ENCODE measurements at regions not wholly inside any gene's neighbourhood (a gene's known extent, or its start where the extent isn't known, plus 50 kb on each side); places are given as distances from the start of the nearest gene placed in this dataset.
A peak's percentile ranks its signal among the peaks of the same experiment; 100 is the strongest.

- H3K27ac Mint-ChIP-seq = no peak overlapping the region
These were observed 183.9 kb upstream of the LPP start for GRCh38 chr3:187970106-187970505.

GRCh38 chr3:187971629-187972028 lies 182.3 kb upstream of the LPP start:
- Mint-ChIP-seq H3K4me3 (no peak overlapping the region), H3K9me3 (no peaks in the 10 kb centered on the region), H3K36me3 (peaks cover 0 to 3% of the 10 kb centered on the region in 2 donors), H3K27me3 (peaks cover 7 to 18% of the 10 kb centered on the region in 2 donors), H3K27ac (no peak overlapping the region), H3K4me1 (peaks cover 45 to 63% of the 10 kb centered on the region in 2 donors)
- no peak for DNase-seq
- ATAC-seq (replicated peaks) = no peak

More at GRCh38 chr3:187970106-187970505, 183.9 kb upstream of the LPP start:
- ATAC-seq (replicated peaks) = no peak
- Mint-ChIP-seq H3K4me3 (no peak overlapping the region), H3K9me3 (no peaks in the 10 kb centered on the region), H3K4me1 (peaks cover 35 to 60% of the 10 kb centered on the region in 2 donors), H3K36me3 (peaks cover 0 to 3% of the 10 kb centered on the region in 2 donors), H3K27me3 (peaks cover 14 to 23% of the 10 kb centered on the region in 2 donors)
- no peak for DNase-seq

- peaks cover 40 to 57% of the 10 kb centered on the region in 2 donors for H3K4me1 Mint-ChIP-seq
- DNase-seq (no peak), ATAC-seq (replicated peaks) (no peak)
- H3K27me3 Mint-ChIP-seq = peaks cover 7 to 11% of the 10 kb centered on the region in 2 donors
- no peaks in the 10 kb centered on the region for H3K9me3 Mint-ChIP-seq
- no peak overlapping the region for H3K4me3 Mint-ChIP-seq
- no peak overlapping the region for H3K27ac Mint-ChIP-seq
- no peaks in the 10 kb centered on the region for H3K36me3 Mint-ChIP-seq
These were observed 181.5 kb upstream of the LPP start for GRCh38 chr3:187972454-187972853.

GRCh38 chr3:187973977-187974870 lies 179.7 kb upstream of the LPP start:
- peak overlapping the region; percentile 63 for H3K27ac Mint-ChIP-seq
- H3K36me3 Mint-ChIP-seq = peaks cover 0 to 2% of the 10 kb centered on the region in 2 donors
- peak overlapping the region; percentile 43 to 74 for H3K4me3 Mint-ChIP-seq
- ATAC-seq (replicated peaks) (peak; percentile 66 to 71), DNase-seq (no peak)
- H3K27me3 Mint-ChIP-seq = peaks cover 7 to 11% of the 10 kb centered on the region in 2 donors
- H3K4me1 Mint-ChIP-seq = peaks cover 50 to 58% of the 10 kb centered on the region in 2 donors
- peaks cover 0 to 1% of the 10 kb centered on the region in 2 donors for H3K9me3 Mint-ChIP-seq

- H3K9me3 Mint-ChIP-seq = peaks cover 0 to 1% of the 10 kb centered on the region in 2 donors
- ATAC-seq (replicated peaks) (peak in 1 of 2 donors; percentile 8), DNase-seq (no peak)
- H3K36me3 Mint-ChIP-seq = peaks cover 0 to 2% of the 10 kb centered on the region in 2 donors
- H3K27me3 Mint-ChIP-seq = peaks cover 7 to 11% of the 10 kb centered on the region in 2 donors
- H3K4me1 Mint-ChIP-seq = peaks cover 53 to 59% of the 10 kb centered on the region in 2 donors
- H3K4me3 Mint-ChIP-seq = peak overlapping the region; percentile 43 to 68
- no peak overlapping the region for H3K27ac Mint-ChIP-seq
These were observed 179.1 kb upstream of the LPP start for GRCh38 chr3:187974871-187975271.

GRCh38 chr3:187975561-187976364 lies 178.2 kb upstream of the LPP start:
- ATAC-seq (replicated peaks) (peak; percentile 25 to 27), DNase-seq (no peak)
- H3K4me1 Mint-ChIP-seq = peaks cover 59 to 68% of the 10 kb centered on the region in 2 donors
- H3K36me3 Mint-ChIP-seq = peaks cover 0 to 2% of the 10 kb centered on the region in 2 donors
- peaks cover 7 to 14% of the 10 kb centered on the region in 2 donors for H3K27me3 Mint-ChIP-seq
- H3K27ac Mint-ChIP-seq = peak overlapping the region; percentile 37
- H3K9me3 Mint-ChIP-seq = peaks cover 0 to 1% of the 10 kb centered on the region in 2 donors
- peak overlapping the region; percentile 43 to 68 for H3K4me3 Mint-ChIP-seq

GRCh38 chr3:187976365-187976900 lies 177.5 kb upstream of the LPP start:
- peak overlapping the region; percentile 5 to 22 for H3K4me3 Mint-ChIP-seq
- H3K9me3 Mint-ChIP-seq = peaks cover 0 to 1% of the 10 kb centered on the region in 2 donors
- H3K27ac Mint-ChIP-seq = peak overlapping the region; percentile 53
- H3K4me1 Mint-ChIP-seq = peaks cover 60 to 75% of the 10 kb centered on the region in 2 donors
- DNase-seq (no peak), ATAC-seq (replicated peaks) (peak; percentile 33 to 40)
- peaks cover 4 to 11% of the 10 kb centered on the region in 2 donors for H3K27me3 Mint-ChIP-seq
- peaks cover 0 to 2% of the 10 kb centered on the region in 2 donors for H3K36me3 Mint-ChIP-seq

GRCh38 chr3:187977659-187978058 lies 176.3 kb upstream of the LPP start:
- Mint-ChIP-seq H3K4me3 (no peak overlapping the region), H3K27me3 (peaks cover 0 to 4% of the 10 kb centered on the region in 2 donors), H3K4me1 (peaks cover 63 to 83% of the 10 kb centered on the region in 2 donors), H3K9me3 (peaks cover 0 to 1% of the 10 kb centered on the region in 2 donors), H3K27ac (no peak overlapping the region), H3K36me3 (peaks cover 0 to 2% of the 10 kb centered on the region in 2 donors)
- ATAC-seq (replicated peaks) (no peak), DNase-seq (no peak)

- peak; percentile 22 to 52 for ATAC-seq (replicated peaks)
- Mint-ChIP-seq H3K4me1 (peaks cover 63 to 81% of the 10 kb centered on the region in 2 donors), H3K9me3 (peaks cover 0 to 1% of the 10 kb centered on the region in 2 donors), H3K36me3 (peaks cover 0 to 2% of the 10 kb centered on the region in 2 donors), H3K27me3 (peaks cover 0 to 4% of the 10 kb centered on the region in 2 donors), H3K4me3 (peak overlapping the region; percentile 34 to 45), H3K27ac (peak overlapping the region; percentile 89)
- no peak for DNase-seq
These were observed 175.4 kb upstream of the LPP start for GRCh38 chr3:187978433-187979011.

- ATAC-seq (replicated peaks) = peak; percentile 62 to 68
These were observed 174.4 kb upstream of the LPP start for GRCh38 chr3:187979564-187979963.

GRCh38 chr3:187980861-187981260 lies 173.1 kb upstream of the LPP start:
- Mint-ChIP-seq H3K27ac (peak overlapping the region; percentile 71), H3K9me3 (peaks cover 0 to 4% of the 10 kb centered on the region in 2 donors), H3K4me3 (no peak overlapping the region), H3K4me1 (peaks cover 42 to 61% of the 10 kb centered on the region in 2 donors), H3K27me3 (peaks cover 0 to 4% of the 10 kb centered on the region in 2 donors), H3K36me3 (peaks cover 0 to 2% of the 10 kb centered on the region in 2 donors)
- ATAC-seq (replicated peaks) (no peak), DNase-seq (no peak)

More at GRCh38 chr3:187979564-187979963, 174.4 kb upstream of the LPP start:
- peaks cover 0 to 2% of the 10 kb centered on the region in 2 donors for H3K36me3 Mint-ChIP-seq
- peak; percentile 53 for DNase-seq
- H3K27me3 Mint-ChIP-seq = peaks cover 0 to 4% of the 10 kb centered on the region in 2 donors
- H3K27ac Mint-ChIP-seq = peak overlapping the region; percentile 85
- H3K9me3 Mint-ChIP-seq = peaks cover 0 to 1% of the 10 kb centered on the region in 2 donors
- H3K4me1 Mint-ChIP-seq = peaks cover 55 to 70% of the 10 kb centered on the region in 2 donors
- H3K4me3 Mint-ChIP-seq = peak overlapping the region; percentile 33 to 57

GRCh38 chr3:187982142-187982541 lies 171.8 kb upstream of the LPP start:
- no peak for DNase-seq
- Mint-ChIP-seq H3K27me3 (peaks cover 0 to 4% of the 10 kb centered on the region in 2 donors), H3K27ac (no peak overlapping the region), H3K9me3 (peaks cover 0 to 5% of the 10 kb centered on the region in 2 donors), H3K4me1 (peaks cover 42 to 64% of the 10 kb centered on the region in 2 donors), H3K4me3 (no peak overlapping the region), H3K36me3 (peaks cover 0 to 2% of the 10 kb centered on the region in 2 donors)
- peak; percentile 38 to 45 for ATAC-seq (replicated peaks)

- Mint-ChIP-seq H3K27me3 (peaks cover 0 to 4% of the 10 kb centered on the region in 2 donors), H3K27ac (no peak overlapping the region), H3K36me3 (peaks cover 0 to under 1% of the 10 kb centered on the region in 2 donors), H3K4me1 (peaks cover 39 to 58% of the 10 kb centered on the region in 2 donors), H3K4me3 (no peak overlapping the region), H3K9me3 (peaks cover 0 to 3% of the 10 kb centered on the region in 2 donors)
- ATAC-seq (replicated peaks) (no peak), DNase-seq (no peak)
These were observed 170.4 kb upstream of the LPP start for GRCh38 chr3:187983484-187984124.
